HG03108 (cell line): ENCODE measurements at regions not wholly inside any gene's neighbourhood (a gene's known extent, or its start where the extent isn't known, plus 50 kb on each side); places are given as distances from the start of the nearest gene placed in this dataset.
"Not testable (repeated sequence)": the region's sequence is repeated elsewhere in the genome, so short reads cannot be mapped to it uniquely, and the experiment has no call there.

ENCODE experiments used
- ATAC-seq: cut with Tn5 transposase; IDR thresholded peaks from one replicate; pipeline ENCODE4 v1.9.1; 2021; ENCODE audit warnings: moderate library complexity; ENCODE audit not compliant: unreplicated experiment

DNA sequence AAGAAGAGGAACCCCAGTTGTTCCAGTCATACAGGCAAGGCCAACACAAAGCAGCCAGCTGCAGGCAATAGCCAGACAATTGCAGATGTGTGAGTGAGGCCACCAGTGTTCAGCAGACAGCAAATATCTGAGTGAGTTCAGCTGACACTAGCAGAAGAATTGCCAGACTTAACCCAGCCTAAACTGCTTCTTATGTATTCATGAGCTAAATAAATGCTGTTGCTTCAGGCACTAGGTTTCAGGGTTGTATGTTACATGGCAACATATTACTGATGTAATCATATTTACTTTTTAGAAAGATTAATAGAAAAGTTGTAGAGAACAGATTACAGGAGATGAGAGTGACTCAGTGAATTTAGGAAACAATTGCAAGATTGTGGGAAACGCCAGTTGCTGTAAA, 129.8 kb upstream of the CHODL start:
- ATAC-seq, result no peak

- ATAC-seq, result no peak
Observed at GRCh38 chr21:18104802-18105201, 139.8 kb upstream of the CHODL start.

DNA sequence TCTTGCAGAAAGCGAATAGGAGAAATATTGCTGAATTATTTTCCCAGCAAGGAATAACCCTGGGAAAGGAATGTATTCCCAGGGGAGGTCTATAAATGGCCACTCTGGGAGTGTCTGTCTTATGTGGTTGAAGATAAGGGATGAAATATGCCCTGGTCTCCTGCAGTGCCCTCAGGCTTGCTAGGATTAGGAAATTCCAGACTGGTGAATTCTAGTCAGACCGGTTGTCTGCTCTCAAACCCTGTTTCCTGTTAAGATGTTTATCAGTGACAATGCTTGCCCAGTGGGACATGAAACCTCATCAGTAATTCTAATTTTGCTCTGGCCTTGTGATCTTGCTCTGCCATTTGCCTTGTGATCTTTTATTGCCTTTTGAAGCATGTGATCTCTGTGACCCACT, 148.2 kb upstream of the CHODL start:
- not testable (repeated sequence) for ATAC-seq

- ATAC-seq, result no peak
Observed at GRCh38 chr21:18089786-18090185, 154.8 kb upstream of the CHODL start.

DNA sequence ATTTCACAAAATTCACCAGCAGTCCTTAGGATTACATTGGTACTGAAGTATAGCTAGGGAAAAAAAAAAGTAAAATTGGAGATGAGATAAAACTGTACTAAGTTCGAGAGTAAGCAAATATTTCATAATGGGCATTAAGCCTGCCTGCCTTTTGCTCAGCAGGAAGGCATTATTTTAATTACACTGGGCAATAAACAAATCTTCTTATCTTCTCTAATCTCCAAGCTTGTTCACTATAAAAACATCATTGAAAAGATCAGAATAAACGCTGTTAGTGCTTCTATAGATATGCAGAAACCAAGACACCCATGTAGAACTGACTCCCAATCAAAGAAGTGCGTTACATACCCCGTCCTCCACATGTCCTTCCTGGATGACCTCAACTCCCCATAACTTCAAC, 174.2 kb upstream of the CHODL start:
- ATAC-seq, result no peak

DNA sequence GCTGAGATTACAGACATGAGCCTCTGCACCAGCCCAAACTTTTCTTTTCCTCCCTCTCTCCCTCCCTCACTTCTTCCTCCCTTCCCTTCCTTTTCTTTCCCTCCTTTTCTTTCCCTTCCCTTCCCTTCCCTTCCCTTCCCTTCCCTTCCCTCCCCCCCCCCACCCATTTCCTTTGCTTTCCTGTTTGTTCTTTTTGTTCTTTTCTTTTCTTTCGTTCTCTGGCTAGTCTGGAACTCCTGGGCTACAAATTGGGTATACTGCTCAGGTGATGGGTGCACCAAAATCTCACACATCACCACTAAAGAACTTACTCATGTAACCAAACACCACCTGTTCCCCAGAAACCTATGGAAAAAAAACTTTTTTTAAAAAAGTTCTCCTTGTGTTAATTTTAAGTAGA, 174.8 kb upstream of the CHODL start:
- ATAC-seq, result no peak

DNA sequence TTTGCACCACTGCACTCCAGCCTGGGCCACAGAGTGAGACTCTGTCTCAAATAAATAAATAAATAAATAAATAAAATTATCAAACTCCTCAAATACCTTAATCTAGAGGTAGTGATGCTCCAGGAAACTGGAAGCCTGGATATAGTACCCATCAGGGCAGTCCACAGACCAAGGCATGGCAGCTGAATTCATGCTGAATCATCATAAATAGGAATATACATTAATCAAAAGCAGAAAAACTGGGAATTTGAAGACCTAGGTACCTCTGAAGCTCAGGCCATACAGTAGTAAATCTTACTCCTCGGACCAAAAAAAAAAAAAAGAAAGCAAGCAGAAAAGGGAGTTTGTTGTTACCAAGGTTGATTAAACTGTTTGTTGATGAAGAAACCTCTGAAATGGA, 184.2 kb upstream of the CHODL start:
- no peak for ATAC-seq

- no peak for ATAC-seq
Observed at GRCh38 chr21:18058731-18059398, 185.8 kb upstream of the CHODL start.

DNA sequence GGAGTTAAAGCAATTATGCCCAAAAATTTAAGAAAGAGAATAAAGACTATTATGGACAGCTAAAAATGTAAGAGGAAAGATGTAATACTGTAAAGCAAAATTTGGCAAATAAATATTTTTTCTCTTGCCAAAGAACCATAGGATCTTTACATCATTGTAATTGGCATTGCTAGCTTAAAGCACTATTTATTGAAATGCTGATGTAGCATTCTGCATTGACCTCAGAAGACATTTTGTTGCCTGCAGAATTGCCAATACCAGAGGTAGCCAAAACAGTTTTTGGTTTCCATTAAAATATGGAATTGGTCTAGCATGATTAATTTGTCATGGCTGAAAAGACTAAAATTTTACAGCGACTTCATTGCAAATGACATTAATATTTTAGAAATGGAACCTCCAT, 191.5 kb upstream of the CHODL start:
- ATAC-seq, result no peak

DNA sequence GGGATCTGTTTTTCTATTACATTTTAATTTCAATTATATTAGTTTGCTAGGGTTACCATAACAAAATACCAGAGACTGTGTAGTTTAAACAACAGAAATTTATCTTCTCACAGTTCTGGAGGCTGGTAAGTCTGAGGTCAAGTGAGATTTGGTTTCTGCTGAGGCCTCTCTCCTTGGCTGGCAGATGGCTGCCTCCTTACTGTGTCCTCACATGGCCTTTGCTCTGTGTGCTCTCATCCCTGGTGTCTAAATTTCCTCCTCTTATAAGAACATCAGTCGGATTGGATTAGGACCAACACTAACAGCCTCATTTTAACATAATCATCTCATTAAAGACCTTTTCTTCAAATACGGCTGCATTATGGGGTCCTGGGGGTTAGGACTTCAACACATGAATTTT, 195.2 kb upstream of the CHODL start:
- no peak for ATAC-seq

DNA sequence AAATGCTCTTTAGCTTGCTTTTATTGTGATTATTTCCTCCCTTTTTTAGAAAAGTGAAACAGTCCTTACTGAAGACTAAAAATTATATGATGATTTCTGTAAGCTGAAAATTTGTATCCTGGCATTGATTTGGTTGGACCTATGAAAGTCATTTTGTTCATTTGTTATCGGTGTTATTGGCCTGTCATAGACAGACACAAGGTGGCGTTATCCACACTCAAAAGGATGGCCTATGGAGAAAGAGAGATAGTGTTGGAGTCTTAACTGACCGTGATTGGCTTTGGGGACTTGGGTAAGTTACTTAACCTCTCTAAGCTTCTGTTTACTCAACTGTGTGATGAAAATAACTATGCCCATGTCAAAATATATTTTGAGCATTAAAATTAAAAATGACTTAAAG, 203.6 kb upstream of the CHODL start:
- no peak for ATAC-seq

- no peak for ATAC-seq
Observed at GRCh38 chr21:18030248-18030647, 211.1 kb upstream of the C21orf91 start.

DNA sequence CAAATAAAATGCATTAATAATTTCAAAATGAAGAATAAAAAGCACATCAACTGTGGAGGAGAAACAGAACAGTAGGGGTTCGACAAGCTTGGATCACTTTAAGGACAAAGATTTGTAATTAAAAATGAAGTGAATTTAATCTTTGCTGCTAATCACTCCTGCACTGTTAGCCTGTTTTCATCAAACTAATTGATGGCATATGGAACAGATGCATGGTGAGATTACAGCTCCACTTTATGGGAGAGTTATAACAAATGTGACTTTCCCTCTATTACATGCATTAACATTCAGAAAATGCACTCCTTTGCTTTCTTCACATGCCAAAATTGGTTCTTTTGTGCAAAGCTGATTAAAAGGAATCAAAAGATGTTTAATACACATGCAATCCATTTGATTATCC, 207.2 kb upstream of the C21orf91 start:
- no peak for ATAC-seq

DNA sequence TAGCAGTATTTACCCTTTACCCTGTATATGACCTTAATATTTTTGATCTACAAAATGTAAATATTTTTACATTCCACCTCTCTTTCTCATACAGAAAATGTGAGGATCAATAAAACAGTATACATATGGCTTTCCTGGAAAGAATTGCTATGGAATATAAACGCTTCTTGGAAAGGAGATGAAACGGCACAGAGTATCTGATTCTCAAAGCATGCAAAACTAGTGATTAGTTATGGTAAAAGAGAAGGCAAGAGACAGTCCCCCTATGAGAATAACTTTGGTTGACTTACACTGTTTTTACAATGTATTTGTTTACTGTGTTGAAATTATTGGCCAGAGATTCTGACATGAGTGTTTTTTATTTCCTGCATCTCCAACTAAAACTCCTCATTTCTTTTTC, 204.6 kb upstream of the C21orf91 start:
- ATAC-seq, result no peak

DNA sequence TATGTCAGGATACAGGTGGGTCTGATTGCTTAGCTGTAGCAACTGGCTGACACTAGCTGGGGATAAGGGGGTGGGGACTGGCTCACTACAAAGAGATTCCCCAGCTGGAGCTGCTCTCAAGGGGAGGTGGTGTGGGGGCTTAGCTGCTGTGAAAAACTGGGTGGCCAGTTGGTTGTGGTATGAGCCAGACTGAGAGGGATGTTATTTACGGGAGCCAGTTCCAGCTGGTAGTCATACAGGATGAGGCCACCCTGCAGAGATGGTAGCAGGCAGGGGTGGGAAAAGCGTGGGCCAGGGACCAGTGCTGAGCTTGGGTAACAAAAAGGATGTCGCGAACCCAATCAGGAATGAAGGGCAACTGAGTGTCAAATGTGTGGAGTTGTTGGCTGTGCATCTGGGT, 204.0 kb upstream of the C21orf91 start:
- ATAC-seq, result no peak

- no peak for ATAC-seq
Observed at GRCh38 chr21:18007121-18007520, 188.0 kb upstream of the C21orf91 start.

DNA sequence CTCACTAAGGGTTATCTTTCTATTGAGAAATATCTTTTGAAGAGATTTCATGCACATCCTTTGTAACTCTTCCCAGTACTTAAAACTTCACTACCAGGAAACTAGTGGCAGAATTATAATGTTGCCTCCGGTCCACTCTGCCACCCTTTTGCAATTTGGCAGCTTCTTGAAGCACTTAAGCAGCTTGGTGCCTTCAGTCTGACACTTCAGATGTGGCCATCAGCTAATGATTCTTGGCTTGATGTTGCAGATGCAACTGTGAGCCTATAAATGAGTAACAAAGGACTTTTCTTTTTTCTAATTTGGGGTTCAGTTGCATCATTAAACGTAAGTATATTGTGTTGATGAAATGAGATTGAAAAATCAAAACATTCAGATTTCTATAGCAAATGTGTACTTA, 187.5 kb upstream of the C21orf91 start:
- no peak for ATAC-seq

DNA sequence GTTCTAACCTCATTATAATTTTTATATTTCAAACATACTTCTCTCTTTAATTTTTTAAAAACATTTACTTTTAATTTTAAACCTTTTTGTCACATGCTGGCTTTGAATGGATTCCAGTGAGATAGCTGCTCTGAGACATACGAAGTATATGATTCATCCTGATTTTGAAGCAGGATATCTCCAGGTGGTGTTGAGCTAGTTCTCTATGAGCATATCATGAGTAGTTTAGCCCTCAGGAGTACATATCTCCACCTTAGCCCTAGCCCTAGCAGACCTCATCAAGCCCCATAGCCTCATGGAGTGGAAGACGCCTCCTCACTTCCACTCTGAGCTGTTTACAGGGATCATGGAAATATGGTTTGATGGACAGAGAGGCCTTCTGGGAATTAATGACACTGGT, 183.2 kb upstream of the C21orf91 start:
- no peak for ATAC-seq

- ATAC-seq, result no peak
Observed at GRCh38 chr21:18000981-18001686, 182.0 kb upstream of the C21orf91 start.

GRCh38 chr21:17998599-17998998, 179.4 kb upstream of the C21orf91 start:
- not testable (repeated sequence) for ATAC-seq

DNA sequence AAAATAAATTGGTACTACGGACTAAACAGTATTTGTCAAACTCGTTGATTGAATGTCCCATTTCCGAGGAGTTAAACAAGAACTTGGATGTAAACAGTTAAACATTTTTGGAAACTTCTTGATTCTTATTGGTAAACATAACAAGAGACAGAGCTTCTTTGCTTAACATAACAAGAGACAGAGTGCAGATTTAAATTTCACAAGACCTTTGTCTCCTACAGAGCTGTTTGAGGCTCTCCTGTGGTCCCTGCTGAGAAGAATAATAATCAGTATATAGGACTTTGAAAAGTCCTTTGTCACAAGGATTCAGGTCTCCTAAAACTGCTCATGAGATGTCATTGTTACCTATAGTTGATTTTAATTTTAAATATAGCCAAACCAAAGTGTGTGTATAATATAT, 170.6 kb upstream of the C21orf91 start:
- ATAC-seq, result no peak

GRCh38 chr21:17988102-17988437, 168.9 kb upstream of the C21orf91 start:
- ATAC-seq, result no peak
